ENCODE measurements at regions not wholly inside any gene's neighbourhood (a gene's known extent, or its start where the extent isn't known, plus 50 kb on each side); places are given as distances from the start of the nearest gene placed in this dataset.

DNA sequence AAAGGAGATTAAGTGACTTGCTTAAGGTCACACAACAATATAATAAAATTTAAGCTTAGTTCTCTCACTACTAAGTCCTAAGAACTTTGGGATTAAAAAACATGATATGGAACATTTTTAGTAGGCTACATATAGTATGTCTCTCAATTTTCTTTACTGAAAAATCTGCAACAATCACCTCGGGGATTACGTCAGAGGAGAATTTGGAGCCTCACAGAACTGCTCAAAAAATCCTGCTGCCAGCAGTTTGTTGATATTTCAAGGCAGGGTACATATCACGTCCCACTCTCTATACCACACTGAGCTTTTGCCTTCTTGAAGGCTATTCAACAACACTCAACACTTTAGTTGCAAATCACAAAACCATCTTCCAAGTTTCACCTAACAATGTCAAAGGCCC lies 561.6 kb upstream of the BTBD3 start:
- CTCF ChIA-PET: no interaction called here
- H3K36me3 Mint-ChIP-seq (ENCODE audit: low read depth): no peaks in the 10 kb centered on the region
- Histone ChIP-seq H3K27me3 (ENCODE audit: control insufficient read depth in 1 of 2, insufficient read depth in 2 of 2, low read length in 2 of 2) (no peaks in the 10 kb centered on the region), H3K9me3 (ENCODE audit: control insufficient read depth in 1 of 2, insufficient read depth in 1 of 2, low read length in 2 of 2) (peaks cover 4% of the 10 kb centered on the region in 2 experiments), H3K36me3 (ENCODE audit: insufficient read depth, low read length) (no peaks in the 10 kb centered on the region), H3K27ac (ENCODE audit: low read depth in 1 of 2, low read length in 2 of 2) (no peak overlapping the region), H3K4me3 (ENCODE audit: low read length) (no peak overlapping the region), H3K4me1 (ENCODE audit: insufficient read depth, low read length) (no peaks in the 10 kb centered on the region)
- H3K4me1 Mint-ChIP-seq (ENCODE audit: low read depth): no peaks in the 10 kb centered on the region
- peaks cover 11% of the 10 kb centered on the region for H3K9me3 Mint-ChIP-seq
- ATAC-seq (ENCODE audit: poor library complexity) (no peak), DNase-seq (no peak)
- TF ChIP-seq, protein P1, sequence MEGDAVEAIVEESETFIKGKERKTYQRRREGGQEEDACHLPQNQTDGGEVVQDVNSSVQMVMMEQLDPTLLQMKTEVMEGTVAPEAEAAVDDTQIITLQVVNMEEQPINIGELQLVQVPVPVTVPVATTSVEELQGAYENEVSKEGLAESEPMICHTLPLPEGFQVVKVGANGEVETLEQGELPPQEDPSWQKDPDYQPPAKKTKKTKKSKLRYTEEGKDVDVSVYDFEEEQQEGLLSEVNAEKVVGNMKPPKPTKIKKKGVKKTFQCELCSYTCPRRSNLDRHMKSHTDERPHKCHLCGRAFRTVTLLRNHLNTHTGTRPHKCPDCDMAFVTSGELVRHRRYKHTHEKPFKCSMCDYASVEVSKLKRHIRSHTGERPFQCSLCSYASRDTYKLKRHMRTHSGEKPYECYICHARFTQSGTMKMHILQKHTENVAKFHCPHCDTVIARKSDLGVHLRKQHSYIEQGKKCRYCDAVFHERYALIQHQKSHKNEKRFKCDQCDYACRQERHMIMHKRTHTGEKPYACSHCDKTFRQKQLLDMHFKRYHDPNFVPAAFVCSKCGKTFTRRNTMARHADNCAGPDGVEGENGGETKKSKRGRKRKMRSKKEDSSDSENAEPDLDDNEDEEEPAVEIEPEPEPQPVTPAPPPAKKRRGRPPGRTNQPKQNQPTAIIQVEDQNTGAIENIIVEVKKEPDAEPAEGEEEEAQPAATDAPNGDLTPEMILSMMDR (IDR thresholded peaks at IDR 0.05): no peak
- no peak overlapping the region for H3K4me3 Mint-ChIP-seq
- no peaks in the 10 kb centered on the region for H3K27me3 Mint-ChIP-seq
- H3K27ac Mint-ChIP-seq: no peak overlapping the region
- intact Hi-C loops (cut with DNase I, micrococcal nuclease): no loop called here
- POLR2A ChIA-PET: no interaction called here

- ChIA-PET CTCF (no interaction called here), POLR2A (no interaction called here)
- no peaks in the 10 kb centered on the region for H3K27me3 Mint-ChIP-seq
- Histone ChIP-seq H3K36me3 (ENCODE audit: insufficient read depth, low read length) (no peaks in the 10 kb centered on the region), H3K4me3 (ENCODE audit: low read length) (no peak overlapping the region), H3K9me3 (ENCODE audit: control insufficient read depth in 1 of 2, insufficient read depth in 1 of 2, low read length in 2 of 2) (no peaks in the 10 kb centered on the region), H3K27ac (ENCODE audit: low read depth in 1 of 2, low read length in 2 of 2) (no peak overlapping the region), H3K4me1 (ENCODE audit: insufficient read depth, low read length) (no peaks in the 10 kb centered on the region), H3K27me3 (ENCODE audit: control insufficient read depth in 1 of 2, insufficient read depth in 2 of 2, low read length in 2 of 2) (no peaks in the 10 kb centered on the region)
- H3K9me3 Mint-ChIP-seq: peaks cover 20% of the 10 kb centered on the region
- ATAC-seq (ENCODE audit: poor library complexity): no peak
- TF ChIP-seq, protein P1 (IDR thresholded peaks at IDR 0.05): no peak
- no peaks in the 10 kb centered on the region for H3K36me3 Mint-ChIP-seq (ENCODE audit: low read depth)
- no peak overlapping the region for H3K27ac Mint-ChIP-seq
- H3K4me1 Mint-ChIP-seq (ENCODE audit: low read depth): no peaks in the 10 kb centered on the region
- DNase-seq: no peak
- H3K4me3 Mint-ChIP-seq: no peak overlapping the region
- intact Hi-C loops (cut with DNase I, micrococcal nuclease): no loop called here
Observed at GRCh38 chr20:11362450-11362849, 555.2 kb upstream of the BTBD3 start.

DNA sequence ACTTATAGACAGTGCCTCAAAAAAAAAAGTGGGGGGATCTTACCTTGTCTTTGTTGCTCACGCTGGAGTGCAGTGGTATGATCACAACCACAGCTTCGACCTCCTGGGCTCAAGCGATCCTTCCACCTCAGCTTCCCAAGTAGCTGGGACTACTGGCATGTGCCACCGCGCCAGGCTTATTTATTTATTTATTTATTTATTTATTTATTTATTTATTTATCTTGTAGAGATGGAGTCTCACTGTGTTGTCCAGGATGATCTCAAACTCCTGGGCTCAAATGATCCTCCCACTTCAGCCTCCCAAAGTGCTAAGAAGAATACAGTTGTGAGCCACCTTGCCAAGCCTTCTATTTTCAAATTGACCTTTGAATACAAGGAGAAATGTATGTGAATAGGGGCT lies 553.0 kb upstream of the BTBD3 start:
- H3K9me3 ChIP-seq (ENCODE audit: control insufficient read depth in 1 of 2, insufficient read depth in 1 of 2, low read length in 2 of 2): peaks cover 0 to 4% of the 10 kb centered on the region in 2 experiments
- Mint-ChIP-seq H3K9me3 (peaks cover 16% of the 10 kb centered on the region), H3K27ac (no peak overlapping the region), H3K4me1 (ENCODE audit: low read depth) (no peaks in the 10 kb centered on the region), H3K4me3 (no peak overlapping the region), H3K27me3 (no peaks in the 10 kb centered on the region), H3K36me3 (ENCODE audit: low read depth) (no peaks in the 10 kb centered on the region)
- H3K36me3 ChIP-seq (ENCODE audit: insufficient read depth, low read length): no peaks in the 10 kb centered on the region
- intact Hi-C loops (cut with DNase I, micrococcal nuclease): no loop called here
- TF ChIP-seq, protein P1 (IDR thresholded peaks at IDR 0.05): no peak
- no peak overlapping the region for H3K4me3 ChIP-seq (ENCODE audit: low read length)
- no peaks in the 10 kb centered on the region for H3K27me3 ChIP-seq (ENCODE audit: control insufficient read depth in 1 of 2, insufficient read depth in 2 of 2, low read length in 2 of 2)
- DNase-seq: no peak
- CTCF ChIA-PET: no interaction called here
- no peak overlapping the region for H3K27ac ChIP-seq (ENCODE audit: low read depth in 1 of 2, low read length in 2 of 2)
- no peaks in the 10 kb centered on the region for H3K4me1 ChIP-seq (ENCODE audit: insufficient read depth, low read length)
- no peak for ATAC-seq (ENCODE audit: poor library complexity)
- POLR2A ChIA-PET: no interaction called here

Data from CD4-positive, alpha-beta T cell (primary cell).